PC-3 (cell line): ENCODE measurements at regions not wholly inside any gene's neighbourhood (a gene's known extent, or its start where the extent isn't known, plus 50 kb on each side); places are given as distances from the start of the nearest gene placed in this dataset.
"Not testable (repeated sequence)": the region's sequence is repeated elsewhere in the genome, so short reads cannot be mapped to it uniquely, and the experiment has no call there.

ENCODE experiments used
- CTCF ChIP-seq: fragments of 300-600 bp; sonication (generic); conservative IDR thresholded peaks from 2 replicates; pipeline ENCODE4 v1.5.1; 2017; ENCODE audit warnings: antibody characterized with exemption, low read depth, mild to moderate bottlenecking, low read length
- EZH2 ChIP-seq: fragments of 300-600 bp; sonication (generic); IDR thresholded peaks from one replicate; pipeline ENCODE4 v1.6.1; 2017; ENCODE audit warnings: antibody characterized with exemption, mild to moderate bottlenecking, low read length; ENCODE audit not compliant: unreplicated experiment

- not testable (repeated sequence) for TF ChIP-seq CTCF, EZH2
These were observed 70.1 kb upstream of the PTPN20 start for GRCh38 chr10:46841051-46841593.
